TTC549 (cell line): ENCODE measurements at regions not wholly inside any gene's neighbourhood (a gene's known extent, or its start where the extent isn't known, plus 50 kb on each side); places are given as distances from the start of the nearest gene placed in this dataset.

Experiments
- FAIRE-seq: peaks from 2 replicates; lab custom pipeline; 2012; peaks lifted over from hg19 to GRCh38; lab: Jason Lieb, UNC

DNA sequence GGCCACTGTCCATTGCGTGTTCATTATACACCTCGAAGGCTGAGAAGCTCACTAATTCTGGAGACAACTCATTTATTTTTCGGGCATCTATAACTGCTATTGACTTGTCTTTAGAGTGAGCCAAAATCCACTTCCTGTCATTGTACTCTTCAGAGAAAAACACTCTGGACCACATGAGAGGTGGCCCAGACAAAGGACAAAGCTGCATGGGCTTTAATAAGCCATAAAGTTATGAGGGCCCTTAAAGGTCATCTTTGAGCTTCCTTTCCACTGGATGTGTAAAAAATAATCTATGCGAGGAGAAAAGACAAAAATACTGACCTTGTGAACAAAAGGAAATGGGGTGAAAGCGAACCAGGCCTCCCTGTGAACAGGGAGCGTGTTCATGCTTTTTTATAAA, 63.5 kb upstream of the ZC3H12C start:
- FAIRE-seq: no peak

GRCh38 chr11:110031171-110031570, 62.0 kb upstream of the ZC3H12C start:
- FAIRE-seq: no peak

DNA sequence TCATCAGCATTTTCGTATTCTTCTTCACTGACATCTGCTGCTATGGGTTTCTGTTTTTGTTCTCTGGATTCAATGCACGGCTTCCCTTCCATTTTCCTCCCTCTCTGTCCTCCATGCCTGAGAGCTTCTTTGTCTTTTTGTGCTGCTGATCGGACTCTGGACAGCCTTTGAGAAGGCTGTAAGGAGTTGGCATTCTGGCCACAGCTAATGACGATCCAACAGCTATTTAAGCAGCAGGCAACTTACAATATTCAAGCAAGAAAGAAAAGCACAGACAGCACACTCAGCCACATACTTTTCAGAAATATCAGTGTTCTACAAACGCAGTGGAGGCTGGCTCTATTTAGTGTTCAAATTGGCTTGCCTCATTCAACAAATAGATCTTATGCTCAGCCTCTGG, 60.9 kb upstream of the ZC3H12C start:
- no peak for FAIRE-seq

GRCh38 chr11:110032957-110033570, 60.1 kb upstream of the ZC3H12C start:
- FAIRE-seq: no peak

- no peak for FAIRE-seq
Measured at GRCh38 chr11:110034806-110035205, 58.4 kb upstream of the ZC3H12C start.

GRCh38 chr11:110035357-110035756, 57.8 kb upstream of the ZC3H12C start:
- FAIRE-seq: no peak

- no peak for FAIRE-seq
Measured at GRCh38 chr11:110038201-110038600, 55.0 kb upstream of the ZC3H12C start.
